NT2/D1 (cell line): ENCODE measurements at regions not wholly inside any gene's neighbourhood (a gene's known extent, or its start where the extent isn't known, plus 50 kb on each side); places are given as distances from the start of the nearest gene placed in this dataset.

Source experiments
- SUZ12 ChIP-seq: IDR thresholded peaks from 2 replicates; pipeline ENCODE4 v1.6.1; 2011; ENCODE audit not compliant: insufficient read length, insufficient read depth; ENCODE audit errors: extremely low read depth
- ZNF274 ChIP-seq: IDR thresholded peaks from 2 replicates; pipeline ENCODE4 v1.6.1; 2011; ENCODE audit warnings: mild to moderate bottlenecking, low read depth, low read length

DNA sequence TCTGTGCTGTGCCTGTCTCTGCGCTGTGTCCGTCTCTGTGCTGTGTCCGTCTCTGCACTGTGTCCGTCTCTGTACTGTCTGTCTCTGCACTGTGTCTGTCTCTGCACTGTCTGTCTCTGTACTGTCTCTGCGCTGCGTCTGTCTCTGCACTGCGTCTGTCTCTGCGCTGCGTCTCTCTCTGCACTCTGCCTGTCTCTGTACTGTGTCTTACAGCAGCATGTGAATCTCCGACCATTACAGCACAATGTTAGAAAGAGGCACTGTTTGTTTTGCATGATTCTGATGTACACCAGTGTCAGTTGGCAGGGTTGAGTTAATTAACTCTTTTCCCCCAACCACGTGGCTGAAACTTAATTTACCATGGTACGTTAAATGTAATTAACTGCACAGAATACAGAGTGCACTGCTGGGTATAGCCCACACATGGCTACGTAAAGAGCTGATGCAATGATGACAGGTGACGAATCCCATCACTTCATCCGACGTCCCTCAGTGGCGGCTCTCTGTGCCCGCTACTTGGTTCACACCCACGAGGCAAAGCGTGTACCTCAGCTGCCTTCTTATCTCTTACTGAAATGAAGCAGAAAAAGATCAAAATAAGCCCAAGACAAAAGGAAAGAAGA lies 127.7 kb upstream of the SFSWAP start:
- TF ChIP-seq SUZ12 (no peak), ZNF274 (no peak)
